ENCODE measurements at regions not wholly inside any gene's neighbourhood (a gene's known extent, or its start where the extent isn't known, plus 50 kb on each side); places are given as distances from the start of the nearest gene placed in this dataset.

GRCh38 chr6:120771019-120771418, 563.3 kb downstream of the TBC1D32 start:
- no peak for TF ChIP-seq CTCF (IDR thresholded peaks at IDR 0.05)
- TF ChIP-seq POLR2A (IDR thresholded peaks at IDR 0.05) = no peak

Measured in Peyer's patch (tissue), 4 donors.